ENCODE measurements at regions not wholly inside any gene's neighbourhood (a gene's known extent, or its start where the extent isn't known, plus 50 kb on each side); places are given as distances from the start of the nearest gene placed in this dataset.

DNA sequence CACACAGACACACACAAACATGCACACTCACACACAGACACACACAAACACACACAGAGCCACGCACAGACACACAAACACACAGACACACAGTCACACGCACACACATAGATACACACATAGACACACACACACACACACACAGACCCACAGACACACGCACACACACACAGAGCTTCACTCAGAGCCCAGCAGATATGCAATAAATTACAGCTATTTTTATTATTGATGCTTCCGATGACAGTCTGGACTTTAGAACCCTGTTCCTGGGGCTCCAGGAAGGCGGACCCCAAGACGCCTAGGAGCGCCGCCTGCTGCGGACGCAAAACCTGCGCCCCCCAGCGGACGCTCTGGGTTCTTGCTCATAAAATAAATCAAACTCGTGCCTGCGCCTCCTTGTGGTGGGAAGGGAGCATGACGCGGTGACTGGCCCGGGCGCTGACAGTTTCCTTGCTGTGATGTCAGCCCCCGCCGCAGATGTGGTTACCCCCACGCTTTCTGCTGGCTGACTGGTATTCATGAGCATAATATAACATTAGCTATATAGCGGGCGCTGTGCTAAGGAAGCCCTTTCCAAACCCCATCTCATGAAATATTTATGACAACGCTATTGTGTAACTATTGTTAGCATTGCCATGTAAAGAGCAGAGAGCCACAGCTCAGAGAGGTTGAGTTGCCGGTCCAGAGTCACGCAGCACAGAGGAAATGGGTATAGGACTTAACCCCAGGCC is 64.4 kb upstream of the TM9SF2 start:
- DNase-seq (ENCODE audit: low read depth): peak; percentile 18
- Histone ChIP-seq H3K27me3 (ENCODE audit: control insufficient read depth, insufficient read depth, low read length) (peaks cover 13% of the 10 kb centered on the region), H3K4me3 (ENCODE audit: low read depth, low read length) (no peak overlapping the region), H3K36me3 (ENCODE audit: control insufficient read depth, insufficient read depth, low read length) (no peaks in the 10 kb centered on the region)
- TF ChIP-seq, protein P1, sequence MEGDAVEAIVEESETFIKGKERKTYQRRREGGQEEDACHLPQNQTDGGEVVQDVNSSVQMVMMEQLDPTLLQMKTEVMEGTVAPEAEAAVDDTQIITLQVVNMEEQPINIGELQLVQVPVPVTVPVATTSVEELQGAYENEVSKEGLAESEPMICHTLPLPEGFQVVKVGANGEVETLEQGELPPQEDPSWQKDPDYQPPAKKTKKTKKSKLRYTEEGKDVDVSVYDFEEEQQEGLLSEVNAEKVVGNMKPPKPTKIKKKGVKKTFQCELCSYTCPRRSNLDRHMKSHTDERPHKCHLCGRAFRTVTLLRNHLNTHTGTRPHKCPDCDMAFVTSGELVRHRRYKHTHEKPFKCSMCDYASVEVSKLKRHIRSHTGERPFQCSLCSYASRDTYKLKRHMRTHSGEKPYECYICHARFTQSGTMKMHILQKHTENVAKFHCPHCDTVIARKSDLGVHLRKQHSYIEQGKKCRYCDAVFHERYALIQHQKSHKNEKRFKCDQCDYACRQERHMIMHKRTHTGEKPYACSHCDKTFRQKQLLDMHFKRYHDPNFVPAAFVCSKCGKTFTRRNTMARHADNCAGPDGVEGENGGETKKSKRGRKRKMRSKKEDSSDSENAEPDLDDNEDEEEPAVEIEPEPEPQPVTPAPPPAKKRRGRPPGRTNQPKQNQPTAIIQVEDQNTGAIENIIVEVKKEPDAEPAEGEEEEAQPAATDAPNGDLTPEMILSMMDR (IDR thresholded peaks at IDR 0.05; ENCODE audit: insufficient read depth, low read length, poor library complexity, severe bottlenecking): peak; percentile 100

DNA sequence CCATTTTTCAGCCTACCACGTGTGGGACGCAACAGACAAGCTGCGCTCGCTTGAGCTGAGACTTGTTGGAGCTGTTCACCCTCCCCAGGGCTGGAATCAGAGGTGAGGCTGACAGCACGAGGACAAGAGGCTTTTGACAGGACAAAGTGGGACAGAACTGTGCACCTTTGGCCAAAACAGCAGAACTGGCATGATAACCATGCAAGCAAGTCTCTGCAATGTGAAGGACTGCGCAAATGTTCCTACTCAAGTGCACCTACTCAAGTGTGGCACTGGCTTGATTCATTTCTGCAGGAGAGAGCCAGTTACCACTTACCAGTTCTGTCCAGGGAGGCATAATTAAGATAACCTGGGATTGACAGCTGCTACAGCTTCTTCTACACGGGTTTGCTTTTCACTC is 62.2 kb upstream of the TM9SF2 start:
- Histone ChIP-seq H3K36me3 (ENCODE audit: control insufficient read depth, insufficient read depth, low read length) (no peaks in the 10 kb centered on the region), H3K4me3 (ENCODE audit: low read depth, low read length) (no peak overlapping the region), H3K27me3 (ENCODE audit: control insufficient read depth, insufficient read depth, low read length) (peaks cover 13% of the 10 kb centered on the region)
- DNase-seq (ENCODE audit: low read depth): no peak
- TF ChIP-seq, protein P1 (IDR thresholded peaks at IDR 0.05; ENCODE audit: insufficient read depth, low read length, poor library complexity, severe bottlenecking): no peak

DNA sequence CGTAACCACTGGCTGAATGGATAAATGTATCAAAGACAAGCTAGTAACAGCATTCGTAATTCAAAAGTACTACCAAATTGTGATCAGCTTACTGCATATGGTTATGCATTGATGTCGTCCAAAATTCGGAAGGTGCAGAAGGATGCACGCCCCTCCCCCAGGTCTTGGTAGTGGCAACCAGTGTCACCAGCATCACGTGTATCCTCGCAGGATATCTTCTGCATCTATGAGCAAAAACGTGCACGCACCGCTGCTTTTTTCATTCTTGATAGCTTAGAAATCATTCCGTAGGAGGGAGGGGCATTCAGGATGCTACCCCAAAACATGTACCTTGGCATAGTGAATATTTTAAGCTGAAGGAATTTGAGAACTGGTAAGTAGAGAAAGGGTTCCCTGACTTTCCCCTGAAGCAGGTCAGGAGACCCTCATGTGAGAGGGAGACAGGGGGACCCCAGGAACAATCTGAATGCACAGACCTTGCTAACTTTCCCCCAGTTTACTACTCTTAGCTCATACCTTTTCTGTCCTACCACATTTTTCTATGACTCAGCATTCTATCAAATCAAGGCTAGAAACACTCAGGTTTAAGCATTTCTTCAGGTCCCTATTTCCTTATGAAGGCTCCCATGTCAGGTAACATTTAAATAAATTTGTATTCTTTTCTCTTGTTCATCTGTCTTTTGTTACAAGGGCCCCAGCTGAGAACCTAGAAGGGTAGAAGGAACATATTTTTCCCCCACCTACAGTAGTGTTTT is 61.2 kb upstream of the TM9SF2 start:
- TF ChIP-seq, protein P1 (IDR thresholded peaks at IDR 0.05; ENCODE audit: insufficient read depth, low read length, poor library complexity, severe bottlenecking): no peak
- DNase-seq (ENCODE audit: low read depth): no peak

DNA sequence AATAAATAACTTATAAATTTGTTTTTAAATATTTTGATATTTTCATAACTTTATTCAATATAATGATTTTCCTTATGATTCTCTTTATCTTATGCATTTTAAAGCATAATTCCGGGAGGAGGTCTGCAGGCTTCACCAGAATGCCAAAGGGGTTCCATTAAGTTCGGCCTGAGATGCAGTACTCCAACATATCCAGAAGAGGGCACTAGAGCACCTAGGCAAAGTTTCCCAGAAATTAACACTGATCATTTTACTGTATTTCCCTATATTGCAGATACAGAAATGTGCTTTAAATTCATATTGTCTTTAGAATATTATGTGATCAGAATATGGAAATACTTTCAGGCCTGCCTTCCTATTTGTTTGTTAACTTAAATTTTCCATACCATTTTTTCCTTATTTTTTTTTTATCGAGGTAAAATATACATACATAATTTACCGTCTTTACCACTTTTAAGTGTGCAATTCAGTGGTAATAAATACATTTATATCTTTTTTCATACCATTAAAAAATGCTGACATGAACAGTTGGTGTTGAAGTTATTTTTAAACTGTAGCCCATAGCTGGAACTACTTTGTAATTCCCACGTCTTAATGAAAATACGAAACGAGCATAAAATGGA is 58.9 kb upstream of the TM9SF2 start:
- DNase-seq (ENCODE audit: low read depth): no peak
- Histone ChIP-seq H3K4me3 (ENCODE audit: low read depth, low read length) (no peak overlapping the region), H3K36me3 (ENCODE audit: control insufficient read depth, insufficient read depth, low read length) (no peaks in the 10 kb centered on the region), H3K27me3 (ENCODE audit: control insufficient read depth, insufficient read depth, low read length) (peaks cover 13% of the 10 kb centered on the region)
- TF ChIP-seq, protein P1 (IDR thresholded peaks at IDR 0.05; ENCODE audit: insufficient read depth, low read length, poor library complexity, severe bottlenecking): peak; percentile 91

More for the DNA sequence above, 61.2 kb upstream of the TM9SF2 start:
- no peak overlapping the region for H3K4me3 ChIP-seq (ENCODE audit: low read depth, low read length)
- no peaks in the 10 kb centered on the region for H3K36me3 ChIP-seq (ENCODE audit: control insufficient read depth, insufficient read depth, low read length)
- H3K27me3 ChIP-seq (ENCODE audit: control insufficient read depth, insufficient read depth, low read length): peaks cover 13% of the 10 kb centered on the region

DNA sequence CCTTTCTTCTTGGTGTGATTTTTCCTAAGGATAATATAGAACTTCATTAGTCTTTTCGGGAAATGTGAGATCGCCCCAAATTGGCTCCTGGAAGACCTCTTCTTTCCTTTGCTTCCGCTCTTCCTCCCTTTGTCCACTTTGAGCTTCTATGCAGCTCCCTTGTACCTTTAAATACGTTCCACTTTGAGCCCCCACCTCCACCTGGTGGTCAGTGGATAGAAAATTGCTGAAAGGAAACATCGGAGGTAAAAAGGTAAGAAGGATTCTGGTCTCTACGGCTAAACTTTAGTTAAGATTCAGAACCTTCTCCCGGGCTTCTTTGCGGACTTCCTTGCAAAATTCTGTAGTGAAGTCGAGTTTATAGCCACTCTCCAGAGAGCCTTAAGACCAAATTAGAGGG is 55.0 kb upstream of the TM9SF2 start:
- Histone ChIP-seq H3K36me3 (ENCODE audit: control insufficient read depth, insufficient read depth, low read length) (no peaks in the 10 kb centered on the region), H3K4me3 (ENCODE audit: low read depth, low read length) (no peak overlapping the region), H3K27me3 (ENCODE audit: control insufficient read depth, insufficient read depth, low read length) (peaks cover 2% of the 10 kb centered on the region)
- DNase-seq (ENCODE audit: low read depth): no peak
- TF ChIP-seq, protein P1 (IDR thresholded peaks at IDR 0.05; ENCODE audit: insufficient read depth, low read length, poor library complexity, severe bottlenecking): no peak
